Endodermal cell (in vitro differentiated cells): ENCODE measurements at regions not wholly inside any gene's neighbourhood (a gene's known extent, or its start where the extent isn't known, plus 50 kb on each side); places are given as distances from the start of the nearest gene placed in this dataset.

Experiments used
- DNase-seq: peaks from one replicate; pipeline ENCODE4 v3.0.0-alpha.2; 2017
- H3K27ac ChIP-seq: 2 replicates; pipeline ENCODE4 v1.5.1; 2013; ENCODE audit warnings: mild to moderate bottlenecking, low read depth, low read length, moderate library complexity
- H3K27me3 ChIP-seq: 2 replicates; pipeline ENCODE4 v1.6.1; 2013; ENCODE audit warnings: mild to moderate bottlenecking, low read length, moderate library complexity; ENCODE audit not compliant: insufficient read depth, control insufficient read depth, poor library complexity, severe bottlenecking
- H3K36me3 ChIP-seq: 2 replicates; pipeline ENCODE4 v1.7.0; 2013; ENCODE audit warnings: mild to moderate bottlenecking, low read length, moderate library complexity; ENCODE audit not compliant: control insufficient read depth, insufficient read depth
- H3K4me1 ChIP-seq: one replicate; pipeline ENCODE4 v1.7.0; 2013; ENCODE audit warnings: low read length; ENCODE audit not compliant: control insufficient read depth, insufficient read depth
- H3K4me3 ChIP-seq: 2 replicates; pipeline ENCODE4 v1.5.1; 2013; ENCODE audit warnings: mild to moderate bottlenecking, low read length, moderate library complexity
- H3K9ac ChIP-seq: 2 replicates; pipeline ENCODE4 v1.6.1; 2013; ENCODE audit warnings: mild to moderate bottlenecking, low read length, moderate library complexity; ENCODE audit not compliant: poor library complexity, severe bottlenecking; ENCODE audit errors: extremely low read depth
- H3K9me3 ChIP-seq: 2 replicates; pipeline ENCODE4 v1.6.1; 2013; ENCODE audit warnings: mild to moderate bottlenecking, low read length, moderate library complexity; ENCODE audit not compliant: control insufficient read depth
- H3K27ac Mint-ChIP-seq: 2 replicates; pipeline ENCODE4 v1.8.0; 2020; ENCODE audit warnings: mixed read lengths
- H3K27me3 Mint-ChIP-seq: 2 replicates; pipeline ENCODE4 v1.8.0; 2021; ENCODE audit warnings: mild to moderate bottlenecking, mixed read lengths; ENCODE audit not compliant: insufficient read depth
- H3K36me3 Mint-ChIP-seq: 2 replicates; pipeline ENCODE4 v1.8.0; 2020; ENCODE audit warnings: low read depth, mixed read lengths
- H3K4me1 Mint-ChIP-seq: 2 replicates; pipeline ENCODE4 v1.8.0; 2020; ENCODE audit warnings: mixed read lengths
- H3K4me3 Mint-ChIP-seq: 2 replicates; pipeline ENCODE4 v1.8.0; 2020; ENCODE audit warnings: mild to moderate bottlenecking, moderate library complexity, mixed read lengths
- H3K9me3 Mint-ChIP-seq: 2 replicates; pipeline ENCODE4 v1.8.0; 2020; ENCODE audit warnings: mild to moderate bottlenecking, mixed read lengths
- CTCF ChIP-seq: fragments of 200-600 bp; sonication (generic); conservative IDR thresholded peaks from 2 replicates; pipeline ENCODE4 v1.5.0; 2021; ENCODE audit warnings: antibody characterized with exemption, mild to moderate bottlenecking
- WGBS, 2 experiments: methylation state at CpG; one replicate each; pipeline versions ENCODE4 v1.1.5 to v1.1.7; 2013; ENCODE audit warnings: missing lambda C conversion rate in 2 of 2, mixed read lengths in 1 of 2; ENCODE audit not compliant: insufficient coverage in 1 of 2, insufficient read length in 1 of 2; 5-methylcytosine and 5-hydroxymethylcytosine counted together

GRCh38 chr4:187617113-187617512, 378.5 kb upstream of the ZFP42 start:
- no peak overlapping the region for H3K9ac ChIP-seq
- TF ChIP-seq CTCF = no peak
- Mint-ChIP-seq H3K4me1 (no peaks in the 10 kb centered on the region), H3K27me3 (no peaks in the 10 kb centered on the region), H3K27ac (no peak overlapping the region), H3K36me3 (no peaks in the 10 kb centered on the region), H3K4me3 (no peak overlapping the region), H3K9me3 (no peaks in the 10 kb centered on the region)
- no peaks in the 10 kb centered on the region for H3K27me3 ChIP-seq
- H3K36me3 ChIP-seq = no peaks in the 10 kb centered on the region
- no peaks in the 10 kb centered on the region for H3K4me1 ChIP-seq
- 92% methylated on average over 1 of the region's 1 CpG; no CpG with 5 or more reads in 1 of the 2 experiments for WGBS, 2 experiments
- no peak overlapping the region for H3K27ac ChIP-seq
- no peak for DNase-seq
- H3K9me3 ChIP-seq = no peaks in the 10 kb centered on the region
- no peak overlapping the region for H3K4me3 ChIP-seq

GRCh38 chr4:187618701-187619281, 376.8 kb upstream of the ZFP42 start:
- Histone ChIP-seq H3K9me3 (peaks cover 4% of the 10 kb centered on the region), H3K27me3 (no peaks in the 10 kb centered on the region), H3K4me3 (no peak overlapping the region), H3K36me3 (no peaks in the 10 kb centered on the region), H3K4me1 (no peaks in the 10 kb centered on the region), H3K27ac (no peak overlapping the region), H3K9ac (no peak overlapping the region)
- Mint-ChIP-seq H3K9me3 (no peaks in the 10 kb centered on the region), H3K4me1 (no peaks in the 10 kb centered on the region), H3K27me3 (no peaks in the 10 kb centered on the region), H3K27ac (no peak overlapping the region), H3K36me3 (no peaks in the 10 kb centered on the region), H3K4me3 (no peak overlapping the region)
- 100% methylated on average over 2 of the region's 2 CpGs; no CpG with 5 or more reads in 1 of the 2 experiments for WGBS, 2 experiments
- no peak for DNase-seq
- TF ChIP-seq CTCF = no peak

- 71 to 81% methylated on average over 3 to 4 of the region's 4 CpGs for WGBS, 2 experiments
Observed at GRCh38 chr4:187619319-187619718, 376.3 kb upstream of the ZFP42 start.

More at GRCh38 chr4:187619319-187619718, 376.3 kb upstream of the ZFP42 start:
- Histone ChIP-seq H3K4me3 (no peak overlapping the region), H3K36me3 (no peaks in the 10 kb centered on the region), H3K9ac (no peak overlapping the region), H3K4me1 (no peaks in the 10 kb centered on the region), H3K27me3 (no peaks in the 10 kb centered on the region), H3K27ac (no peak overlapping the region), H3K9me3 (peaks cover 4% of the 10 kb centered on the region)
- Mint-ChIP-seq H3K4me1 (no peaks in the 10 kb centered on the region), H3K9me3 (no peaks in the 10 kb centered on the region), H3K27ac (no peak overlapping the region), H3K36me3 (no peaks in the 10 kb centered on the region), H3K4me3 (no peak overlapping the region), H3K27me3 (no peaks in the 10 kb centered on the region)
- DNase-seq = no peak
- no peak for TF ChIP-seq CTCF
